Fibroblast of lung (primary cell): ENCODE measurements at regions not wholly inside any gene's neighbourhood (a gene's known extent, or its start where the extent isn't known, plus 50 kb on each side); places are given as distances from the start of the nearest gene placed in this dataset.

Experiments
- DNase-seq, 2 donors: peaks; one replicate each; pipeline versions ENCODE4 v3.0.0 to v3.0.0-alpha.2; 2010; ENCODE audit warnings: low read depth in 2 of 2
- H2AFZ ChIP-seq: 2 replicates; pipeline ENCODE4 v1.5.1; 2012; ENCODE audit warnings: low read length, control low read depth, inconsistent platforms
- H3K27ac ChIP-seq: 2 replicates; pipeline ENCODE4 v1.5.1; 2011; ENCODE audit warnings: low read length, control low read depth; ENCODE audit not compliant: insufficient read depth
- H3K27me3 ChIP-seq: 2 replicates; pipeline ENCODE4 v1.5.1; 2011; ENCODE audit warnings: mild to moderate bottlenecking, low read length; ENCODE audit not compliant: control insufficient read depth, insufficient read depth
- H3K36me3 ChIP-seq: 2 replicates; pipeline ENCODE4 v1.5.1; 2011; ENCODE audit warnings: low read length; ENCODE audit not compliant: control insufficient read depth, insufficient read depth
- H3K4me1 ChIP-seq: 2 replicates; pipeline ENCODE4 v1.5.1; 2011; ENCODE audit warnings: low read length; ENCODE audit not compliant: control insufficient read depth, insufficient read depth; ENCODE audit errors: extremely low read depth
- H3K4me2 ChIP-seq: 2 replicates; pipeline ENCODE4 v1.5.1; 2011; ENCODE audit warnings: low read length, control low read depth; ENCODE audit not compliant: insufficient read depth; ENCODE audit errors: extremely low read depth
- H3K4me3 ChIP-seq, 4 experiments: fragments of 200-600 bp in 1 of 4; sonication (generic) in 1 of 4; replicated peaks in 1 of 4; 2 replicates each; pipeline ENCODE4 v1.5.1; 2011 to 2016; ENCODE audit warnings: low read length in 4 of 4, low read depth in 3 of 4, mild to moderate bottlenecking in 3 of 4, control low read depth in 2 of 4, inconsistent platforms in 1 of 4, mixed read lengths in 1 of 4; ENCODE audit not compliant: insufficient read depth in 1 of 4; ENCODE audit errors: control extremely low read depth in 1 of 4
- H3K79me2 ChIP-seq: 2 replicates; pipeline ENCODE4 v1.5.1; 2012; ENCODE audit warnings: mild to moderate bottlenecking, low read length, inconsistent platforms; ENCODE audit not compliant: control insufficient read depth, insufficient read depth
- H3K9ac ChIP-seq: 2 replicates; pipeline ENCODE4 v1.5.1; 2011; ENCODE audit warnings: mild to moderate bottlenecking, low read length, control low read depth; ENCODE audit not compliant: insufficient read depth
- H3K9me3 ChIP-seq: 2 replicates; pipeline ENCODE4 v1.5.1; 2012; ENCODE audit warnings: low read depth, low read length; ENCODE audit not compliant: control insufficient read depth, insufficient read depth
- H4K20me1 ChIP-seq: 2 replicates; pipeline ENCODE4 v1.5.1; 2011; ENCODE audit warnings: low read length; ENCODE audit not compliant: control insufficient read depth, insufficient read depth; ENCODE audit errors: extremely low read depth
- EZH2 ChIP-seq: IDR thresholded peaks from 2 replicates; pipeline ENCODE4 v1.5.1; 2012; ENCODE audit warnings: low read length, control low read depth, mild to moderate bottlenecking; ENCODE audit errors: missing control alignments
- TF ChIP-seq, protein P1 (sequence below), 2 donors: IDR thresholded peaks in 1 of 2; conservative IDR thresholded peaks in 1 of 2; 1 replicate in 1 of 2; 2 replicates in 1 of 2; pipeline ENCODE4 v1.5.1; 2011 to 2012; ENCODE audit warnings: low read length in 2 of 2, control low read depth in 1 of 2, inconsistent platforms in 1 of 2, low read depth in 1 of 2, mild to moderate bottlenecking in 1 of 2

DNA sequence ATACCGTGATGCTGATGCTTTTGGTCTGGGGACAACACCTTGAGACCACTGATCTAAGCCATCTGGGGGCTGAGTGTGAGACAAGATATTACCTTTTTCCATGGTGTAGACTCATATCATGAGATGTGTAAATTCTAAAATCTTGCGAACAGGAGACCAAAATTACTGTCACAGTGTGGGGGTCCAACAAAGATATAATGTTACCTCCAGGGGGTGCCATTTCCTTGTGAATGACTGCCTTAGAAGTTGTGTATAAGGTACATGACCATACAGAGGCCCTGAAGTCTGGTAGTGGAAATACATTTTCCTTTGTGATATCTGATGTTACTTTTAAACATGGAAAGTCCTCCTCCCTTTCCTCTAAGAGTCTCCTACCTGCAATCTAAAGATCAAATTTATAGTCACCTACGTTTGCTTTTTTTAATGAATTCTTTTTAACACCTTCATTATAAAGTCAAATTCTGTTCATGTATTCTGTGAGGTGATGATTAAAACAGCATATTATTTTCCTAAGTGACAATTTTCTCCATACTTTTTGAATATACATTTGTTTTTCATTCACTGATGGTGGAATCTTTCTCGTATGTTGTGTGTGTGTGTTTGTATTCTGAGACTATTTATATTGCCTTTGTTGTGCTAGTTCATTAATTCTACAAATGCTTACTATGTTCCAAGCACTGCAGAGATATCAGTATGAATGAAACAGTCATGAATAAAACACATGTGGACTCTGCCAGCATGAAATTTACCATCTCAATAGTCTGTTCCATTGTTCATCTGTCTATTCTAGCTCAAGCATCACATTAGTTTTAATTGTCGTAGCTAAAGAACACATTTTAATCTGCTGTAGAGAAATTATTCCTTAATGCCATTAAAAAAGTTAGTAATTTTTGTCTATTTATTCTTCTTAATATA is 113.7 kb downstream of the RFC3 start:
- Histone ChIP-seq H3K9me3 (no peaks in the 10 kb centered on the region), H3K9ac (no peak overlapping the region), H3K27me3 (no peaks in the 10 kb centered on the region), H3K4me1 (no peaks in the 10 kb centered on the region), H4K20me1 (no peaks in the 10 kb centered on the region), H3K27ac (no peak overlapping the region), H3K79me2 (no peaks in the 10 kb centered on the region), H3K4me2 (no peak overlapping the region), H3K36me3 (no peaks in the 10 kb centered on the region), H3K4me3 (no peak overlapping the region), H2AFZ (no peak overlapping the region)
- TF ChIP-seq, protein P1, sequence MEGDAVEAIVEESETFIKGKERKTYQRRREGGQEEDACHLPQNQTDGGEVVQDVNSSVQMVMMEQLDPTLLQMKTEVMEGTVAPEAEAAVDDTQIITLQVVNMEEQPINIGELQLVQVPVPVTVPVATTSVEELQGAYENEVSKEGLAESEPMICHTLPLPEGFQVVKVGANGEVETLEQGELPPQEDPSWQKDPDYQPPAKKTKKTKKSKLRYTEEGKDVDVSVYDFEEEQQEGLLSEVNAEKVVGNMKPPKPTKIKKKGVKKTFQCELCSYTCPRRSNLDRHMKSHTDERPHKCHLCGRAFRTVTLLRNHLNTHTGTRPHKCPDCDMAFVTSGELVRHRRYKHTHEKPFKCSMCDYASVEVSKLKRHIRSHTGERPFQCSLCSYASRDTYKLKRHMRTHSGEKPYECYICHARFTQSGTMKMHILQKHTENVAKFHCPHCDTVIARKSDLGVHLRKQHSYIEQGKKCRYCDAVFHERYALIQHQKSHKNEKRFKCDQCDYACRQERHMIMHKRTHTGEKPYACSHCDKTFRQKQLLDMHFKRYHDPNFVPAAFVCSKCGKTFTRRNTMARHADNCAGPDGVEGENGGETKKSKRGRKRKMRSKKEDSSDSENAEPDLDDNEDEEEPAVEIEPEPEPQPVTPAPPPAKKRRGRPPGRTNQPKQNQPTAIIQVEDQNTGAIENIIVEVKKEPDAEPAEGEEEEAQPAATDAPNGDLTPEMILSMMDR (conservative IDR thresholded peaks at IDR 0.05 in 1 of 2, IDR thresholded peaks at IDR 0.05 in 1 of 2; ENCODE audit: low read depth in 1 of 2, low read length in 2 of 2) = peak; percentile 46 to 55
- TF ChIP-seq EZH2 = no peak
- DNase-seq = peak; percentile 56 to 65

DNA sequence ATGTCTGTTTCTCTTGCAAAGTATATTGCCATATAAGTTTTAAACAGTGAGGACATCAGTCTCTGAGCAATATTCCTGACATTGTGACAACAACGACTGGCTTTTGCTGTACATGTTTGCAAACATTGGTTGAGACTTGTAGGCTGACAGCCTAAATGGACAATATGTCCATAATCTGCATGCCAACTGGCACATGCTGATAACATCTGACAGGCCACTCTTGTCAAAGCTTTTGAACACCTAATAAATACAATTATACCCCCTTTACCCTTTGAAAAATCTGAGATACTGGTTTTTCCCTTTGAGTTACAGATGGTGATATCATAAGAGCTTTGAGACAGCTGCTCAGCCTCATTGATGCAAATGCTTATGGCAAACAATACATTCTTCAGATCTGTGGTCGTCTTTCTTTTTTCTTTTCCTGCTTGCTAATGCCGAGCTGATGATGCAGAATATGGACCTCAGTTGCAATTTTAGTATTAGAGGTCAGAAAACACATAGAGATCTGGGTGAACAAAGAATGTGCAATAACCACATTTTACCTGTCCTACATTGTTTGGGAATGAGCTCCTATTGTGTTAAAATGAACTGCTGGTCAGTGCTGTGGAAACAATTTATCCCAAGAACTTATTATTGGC is 114.9 kb downstream of the RFC3 start:
- Histone ChIP-seq H3K27me3 (no peaks in the 10 kb centered on the region), H3K9ac (no peak overlapping the region), H4K20me1 (no peaks in the 10 kb centered on the region), H3K4me3 (no peak overlapping the region), H3K9me3 (no peaks in the 10 kb centered on the region), H3K27ac (no peak overlapping the region), H2AFZ (no peak overlapping the region), H3K4me2 (no peak overlapping the region), H3K4me1 (no peaks in the 10 kb centered on the region), H3K79me2 (no peaks in the 10 kb centered on the region), H3K36me3 (no peaks in the 10 kb centered on the region)
- peak in 1 of 2 donors; percentile 79 for DNase-seq
- TF ChIP-seq EZH2 = no peak
- TF ChIP-seq, protein P1 (conservative IDR thresholded peaks at IDR 0.05 in 1 of 2, IDR thresholded peaks at IDR 0.05 in 1 of 2; ENCODE audit: low read depth in 1 of 2, low read length in 2 of 2) = no peak

DNA sequence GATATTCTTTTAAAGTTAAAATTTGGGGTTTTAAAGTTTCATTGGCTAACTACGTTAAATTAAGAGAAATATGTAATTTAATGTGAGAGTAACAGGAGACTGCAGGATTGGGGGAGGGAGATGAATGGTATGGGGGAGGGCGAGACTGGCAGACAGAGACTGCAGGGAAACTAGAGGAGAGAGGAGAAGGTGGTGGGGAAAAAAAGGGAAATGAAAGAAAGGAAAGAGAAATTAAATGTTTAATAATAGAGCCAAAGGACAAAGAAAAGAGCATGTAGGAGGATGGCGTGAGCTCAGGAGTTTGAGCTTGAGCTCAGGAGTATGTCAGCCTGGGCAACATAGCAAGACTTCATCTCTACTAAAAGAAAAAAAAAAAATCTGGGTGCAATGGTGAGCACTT is 115.9 kb downstream of the RFC3 start:
- Histone ChIP-seq H3K27ac (no peak overlapping the region), H3K79me2 (no peaks in the 10 kb centered on the region), H3K9me3 (no peaks in the 10 kb centered on the region), H3K27me3 (no peaks in the 10 kb centered on the region), H3K4me3 (no peak overlapping the region), H3K4me1 (no peaks in the 10 kb centered on the region), H2AFZ (no peak overlapping the region), H3K4me2 (no peak overlapping the region), H3K9ac (no peak overlapping the region), H3K36me3 (no peaks in the 10 kb centered on the region), H4K20me1 (no peaks in the 10 kb centered on the region)
- DNase-seq = no peak
- no peak for TF ChIP-seq EZH2
- TF ChIP-seq, protein P1 (conservative IDR thresholded peaks at IDR 0.05 in 1 of 2, IDR thresholded peaks at IDR 0.05 in 1 of 2; ENCODE audit: low read depth in 1 of 2, low read length in 2 of 2) = no peak
